Cerebellar nuclear complex (tissue), 1 donor: ENCODE measurements at regions not wholly inside any gene's neighbourhood (a gene's known extent, or its start where the extent isn't known, plus 50 kb on each side); places are given as distances from the start of the nearest gene placed in this dataset.
"Not testable (repeated sequence)": the region's sequence is repeated elsewhere in the genome, so short reads cannot be mapped to it uniquely, and the experiment has no call there.

Experiments used
- DNase-seq, 2 experiments: peaks; one replicate each; lab custom pipeline; 2025; lab: John Stamatoyannopoulos, UW

DNA sequence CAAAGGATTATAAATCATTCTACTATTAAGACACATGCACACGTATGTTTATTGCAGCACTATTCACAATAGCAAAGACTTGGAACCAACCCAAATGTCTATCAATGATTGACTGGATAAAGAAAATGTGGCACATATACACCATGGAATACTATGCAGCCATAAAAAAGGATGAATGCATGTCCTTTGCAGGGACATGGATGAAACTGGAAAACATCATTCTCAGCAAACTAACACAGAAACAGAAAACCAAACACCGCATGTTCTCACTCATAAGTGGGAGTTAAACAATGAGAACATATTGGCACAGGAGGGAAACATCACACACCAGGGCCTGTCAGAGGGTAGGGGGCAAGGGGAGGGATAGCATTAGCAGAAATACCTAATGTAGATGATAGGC lies 646.7 kb upstream of the ARRDC3 start:
- DNase-seq: not testable (repeated sequence)

DNA sequence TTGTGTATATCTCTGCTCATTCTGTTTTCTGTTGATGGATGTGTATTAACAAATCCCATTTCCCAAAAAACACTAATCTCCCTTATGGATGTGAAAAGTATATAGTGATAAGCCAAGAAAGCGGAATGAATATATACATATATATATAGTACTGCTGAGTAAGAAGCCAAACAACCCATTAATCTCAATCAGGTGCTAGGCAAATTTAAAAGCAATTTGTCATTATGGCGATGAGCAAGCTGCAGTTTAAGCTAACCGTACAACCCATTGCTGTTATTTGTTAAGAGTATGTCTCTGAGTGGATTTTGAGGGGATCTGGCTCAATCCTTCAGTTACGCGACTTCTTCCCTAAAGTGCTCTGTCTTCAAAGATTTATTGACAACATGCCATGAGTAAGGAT lies 640.4 kb upstream of the ARRDC3 start:
- no peak for DNase-seq

DNA sequence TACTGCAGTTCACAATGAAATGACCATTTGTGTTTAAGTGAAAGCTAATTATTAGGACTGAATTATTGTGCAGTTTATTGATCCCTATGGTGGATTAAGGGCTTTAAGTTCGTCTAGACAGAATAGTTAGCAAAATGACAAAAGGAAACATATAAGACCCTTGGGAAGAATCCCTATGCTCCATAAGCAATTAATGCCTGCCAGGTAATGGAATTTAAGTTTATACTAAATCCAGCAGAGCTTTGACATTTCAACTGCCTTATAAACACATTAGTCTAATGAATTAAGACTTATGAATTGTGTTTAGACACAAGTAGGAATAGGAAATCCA lies 640.0 kb upstream of the ARRDC3 start:
- DNase-seq: no peak

DNA sequence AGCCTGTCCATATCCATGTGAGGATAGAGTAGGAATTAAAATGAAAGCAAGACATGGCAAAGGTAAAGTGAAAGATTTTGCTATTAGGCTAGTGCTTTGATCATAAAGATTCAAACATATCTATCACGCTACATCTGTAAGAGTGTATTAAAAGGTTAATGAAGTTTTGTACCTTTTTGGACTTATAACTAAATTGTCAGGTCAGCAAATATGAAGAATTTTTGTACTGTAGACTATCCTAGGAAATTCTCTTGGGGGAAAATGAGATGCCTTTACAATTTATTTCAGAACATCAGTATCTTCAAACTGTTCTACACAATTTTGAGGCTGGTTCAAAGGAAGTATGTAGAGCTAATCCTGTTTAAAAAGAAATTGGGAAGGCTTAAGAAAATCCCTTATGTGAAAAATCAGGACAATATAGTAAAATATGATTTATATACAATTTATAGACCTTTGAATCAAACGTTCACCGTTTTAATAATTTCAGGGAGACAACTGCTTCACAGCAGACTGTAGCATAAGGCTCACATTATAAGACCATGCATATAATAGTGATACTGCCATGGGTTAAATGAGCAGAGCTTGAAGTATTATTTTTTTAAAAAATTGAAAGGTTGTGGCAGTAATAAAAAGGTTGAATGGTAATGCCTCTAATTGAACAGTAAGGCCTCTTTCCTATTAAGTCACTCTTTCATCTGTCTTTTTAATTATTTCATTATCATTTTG lies 639.5 kb upstream of the ARRDC3 start:
- no peak for DNase-seq

DNA sequence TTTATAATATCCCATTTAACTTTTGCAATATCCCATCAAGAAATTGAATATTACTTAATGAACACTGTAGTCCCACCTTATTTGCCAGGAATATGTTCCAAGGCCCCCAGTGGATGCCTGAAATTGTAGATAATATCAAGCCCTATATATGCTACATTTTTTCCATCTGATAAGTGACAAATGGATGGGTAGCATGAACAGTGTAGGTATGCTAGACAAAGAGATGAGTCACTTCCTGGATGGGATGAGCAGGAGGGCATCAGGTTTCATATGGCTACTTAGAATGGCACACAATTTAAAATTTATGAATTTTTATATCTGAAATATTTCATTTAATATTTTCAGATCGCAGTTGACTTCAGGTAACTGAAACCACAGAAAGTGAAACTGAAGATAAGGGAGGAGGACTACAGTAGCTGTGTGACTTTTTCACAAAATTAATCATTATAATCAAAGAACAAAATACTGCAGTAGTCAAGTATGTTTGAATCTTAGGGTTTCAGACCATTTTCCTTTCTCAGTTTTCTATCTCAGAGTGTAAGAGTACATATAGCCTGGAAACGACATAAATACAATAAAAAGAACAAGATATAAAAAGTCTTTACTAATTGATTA lies 636.4 kb upstream of the ARRDC3 start:
- DNase-seq: no peak

DNA sequence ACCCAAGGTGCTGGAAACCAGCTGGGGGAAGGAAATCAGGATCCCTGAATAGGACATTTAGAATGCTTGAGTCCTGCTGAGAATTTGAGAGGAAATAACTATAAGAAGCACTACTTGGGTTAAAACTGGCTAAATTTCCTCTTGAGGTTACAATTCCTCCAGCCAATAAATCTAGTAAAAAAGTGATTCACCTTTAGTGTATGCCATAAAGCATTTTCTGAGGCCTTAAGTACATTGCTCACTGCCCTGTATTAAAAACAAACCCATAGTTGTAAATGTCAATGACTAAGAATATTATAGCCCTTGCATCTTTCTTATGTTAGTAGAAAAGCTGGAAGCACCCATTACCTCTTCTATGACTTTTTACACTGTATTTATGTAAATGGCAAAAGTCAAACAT lies 634.7 kb upstream of the ARRDC3 start:
- no peak for DNase-seq

DNA sequence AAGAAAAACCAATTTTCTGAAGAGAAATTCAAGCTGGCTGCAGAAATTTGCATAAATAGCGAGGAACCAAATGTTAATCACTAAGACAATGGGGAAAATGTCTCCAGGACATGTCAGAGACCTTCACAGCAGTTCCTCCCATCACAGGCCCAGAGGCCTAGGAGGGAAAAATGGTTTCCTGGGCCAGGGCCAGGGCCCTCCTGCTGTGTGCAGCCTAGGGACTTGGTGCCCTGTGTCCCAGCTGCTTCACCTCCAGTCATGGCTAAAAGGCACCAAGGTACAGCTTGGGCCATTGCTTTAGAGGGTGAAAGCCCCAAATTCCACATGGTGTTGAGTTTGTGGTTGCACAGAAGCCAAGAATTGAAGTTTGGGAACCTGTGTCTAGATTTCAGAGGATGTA lies 628.7 kb upstream of the ARRDC3 start:
- not testable (repeated sequence) for DNase-seq

DNA sequence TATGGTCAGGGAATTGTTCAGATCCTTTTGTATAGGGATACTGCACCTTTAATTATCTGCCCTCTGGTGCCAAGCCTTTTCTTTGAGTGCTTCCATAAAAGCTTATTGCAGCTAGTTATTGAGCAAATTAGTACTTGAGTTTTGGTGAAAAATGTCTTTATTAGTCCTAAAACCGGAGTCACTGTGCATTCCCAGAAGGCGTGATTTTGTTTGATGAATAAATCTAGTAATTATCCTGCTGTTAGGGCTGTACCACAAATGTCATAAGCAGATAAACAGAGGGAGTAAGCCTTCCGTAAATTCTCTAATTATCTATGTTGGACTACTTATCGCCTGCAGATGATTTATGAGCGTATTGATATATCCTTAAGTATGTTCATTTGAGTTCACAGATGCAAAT lies 620.7 kb upstream of the ARRDC3 start:
- no peak for DNase-seq

DNA sequence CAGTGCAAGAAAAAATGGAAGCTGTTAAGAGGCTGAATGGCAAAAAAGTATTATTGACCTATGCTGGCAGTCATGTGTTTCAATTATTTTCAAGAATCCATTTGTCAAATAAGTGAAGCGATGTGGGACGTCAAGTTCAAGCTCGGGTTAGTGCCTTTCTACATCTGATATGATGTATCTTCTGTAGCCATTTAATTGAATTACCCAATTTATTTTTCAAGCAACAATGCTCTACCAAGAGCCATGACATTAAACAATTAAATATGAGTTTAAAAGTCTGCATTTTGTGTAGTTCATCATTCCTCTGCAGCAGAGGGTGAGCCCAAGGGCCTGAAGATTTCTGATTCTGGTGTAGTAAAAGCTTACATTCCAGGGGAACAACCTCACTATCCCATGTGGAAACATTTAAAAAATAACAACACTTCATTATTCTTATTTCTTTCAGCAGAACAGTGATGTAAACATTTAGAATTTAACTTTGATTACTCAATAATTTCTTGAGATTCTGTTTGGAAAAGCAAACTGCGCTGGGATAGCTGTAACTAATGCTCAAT lies 619.7 kb upstream of the ARRDC3 start:
- no peak for DNase-seq

DNA sequence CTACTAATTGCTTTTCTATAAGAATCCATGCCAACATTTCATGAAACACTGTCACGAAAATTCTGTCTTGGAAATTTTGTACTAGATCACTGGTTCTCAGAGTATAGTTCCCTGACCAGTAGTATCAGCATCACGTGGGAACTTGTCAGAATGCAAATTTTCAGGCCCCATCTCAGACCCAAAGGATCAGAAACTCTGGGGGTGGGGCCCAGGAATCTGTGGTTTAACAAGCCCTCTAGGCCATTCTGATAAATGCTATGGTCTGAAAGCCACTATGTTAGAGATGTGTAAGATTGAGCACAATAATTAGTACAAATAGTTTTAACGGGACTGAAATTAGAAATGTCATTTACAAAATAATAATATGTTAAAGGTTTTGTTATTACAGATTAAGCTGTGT lies 615.7 kb upstream of the ARRDC3 start:
- DNase-seq: no peak

DNA sequence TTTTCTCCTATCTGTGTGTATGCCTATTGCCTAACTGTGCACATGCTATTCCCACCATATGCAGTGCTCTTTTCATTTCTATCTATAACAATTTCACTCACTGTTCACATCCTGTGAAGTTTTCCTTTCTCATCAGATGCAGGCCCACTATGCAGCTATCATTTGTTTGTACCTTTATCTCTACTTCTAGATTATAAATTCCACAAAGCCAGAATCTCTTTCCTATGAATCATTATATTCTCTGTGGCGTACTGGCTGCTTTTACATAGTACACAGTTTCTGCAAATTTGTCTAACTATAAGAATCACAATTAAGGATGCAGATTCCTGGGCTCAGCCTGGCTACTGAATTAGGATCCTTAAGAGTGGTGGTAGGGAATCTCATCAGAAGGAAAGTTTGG lies 600.8 kb upstream of the ARRDC3 start:
- no peak for DNase-seq

DNA sequence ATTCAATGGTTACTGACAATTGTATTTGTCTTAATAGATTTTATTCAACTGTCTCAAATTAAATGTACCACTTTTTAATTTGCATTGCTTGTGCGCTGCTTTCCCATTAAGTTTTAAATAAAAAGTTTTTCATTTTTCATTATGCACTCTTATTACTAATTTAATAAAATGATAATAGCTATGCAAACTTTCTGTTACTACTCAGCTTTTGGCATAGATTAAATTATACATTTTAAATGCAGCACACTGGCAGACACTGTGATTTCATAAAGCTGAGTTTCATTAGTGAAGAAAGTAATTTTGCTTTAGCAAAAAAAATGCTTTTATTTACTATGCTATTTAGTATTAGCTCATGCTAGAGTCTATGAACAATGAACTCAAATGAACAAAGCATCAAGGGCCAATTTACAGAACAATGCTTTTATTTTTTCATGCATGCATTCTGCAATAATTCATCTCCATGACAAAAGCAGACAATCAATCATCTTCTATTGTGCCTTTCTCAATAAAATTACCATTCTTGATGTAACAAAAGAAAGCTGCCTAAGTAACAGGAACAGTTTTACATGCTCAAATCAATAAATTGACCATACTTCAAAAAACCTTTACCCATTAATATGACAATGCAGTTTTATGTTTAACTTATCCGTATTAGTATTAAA lies 595.2 kb upstream of the ARRDC3 start:
- DNase-seq: no peak

DNA sequence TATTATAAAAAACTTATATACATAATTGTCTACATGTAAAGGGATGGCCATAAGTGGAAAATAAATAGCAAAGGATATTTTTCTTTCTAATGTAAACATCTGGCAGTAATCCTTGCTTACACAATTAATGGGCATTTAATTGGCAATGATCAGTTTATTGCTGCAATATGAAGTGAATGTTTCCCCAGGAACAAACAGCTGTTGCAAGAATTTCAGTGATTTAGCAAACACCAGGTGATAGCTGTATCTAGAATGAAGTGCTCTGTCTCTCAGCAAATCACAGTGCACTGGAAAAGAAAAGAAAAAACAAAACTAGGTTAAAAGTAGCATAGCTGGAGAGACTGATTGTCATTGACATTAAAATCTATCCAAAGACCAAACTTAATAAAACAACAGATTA lies 594.5 kb upstream of the ARRDC3 start:
- DNase-seq: no peak

DNA sequence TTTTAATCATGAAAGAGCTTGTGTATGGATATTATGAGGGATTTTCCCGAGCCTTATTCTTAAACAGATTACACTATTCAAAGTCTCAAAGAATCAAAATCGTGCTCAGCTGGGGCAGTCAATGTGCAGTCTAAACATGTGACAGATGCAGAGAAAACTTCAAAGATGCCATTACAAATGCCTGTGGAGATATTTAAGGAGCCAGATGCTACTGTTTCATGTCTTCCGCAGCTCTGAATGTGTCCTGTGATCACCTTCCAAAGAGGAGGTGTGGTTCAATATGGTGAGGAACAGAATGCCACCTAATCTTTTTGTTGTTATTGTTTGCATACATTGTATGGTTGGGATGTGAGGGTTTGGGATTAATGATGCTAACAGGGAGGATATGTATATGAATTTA lies 593.3 kb upstream of the ARRDC3 start:
- no peak for DNase-seq

DNA sequence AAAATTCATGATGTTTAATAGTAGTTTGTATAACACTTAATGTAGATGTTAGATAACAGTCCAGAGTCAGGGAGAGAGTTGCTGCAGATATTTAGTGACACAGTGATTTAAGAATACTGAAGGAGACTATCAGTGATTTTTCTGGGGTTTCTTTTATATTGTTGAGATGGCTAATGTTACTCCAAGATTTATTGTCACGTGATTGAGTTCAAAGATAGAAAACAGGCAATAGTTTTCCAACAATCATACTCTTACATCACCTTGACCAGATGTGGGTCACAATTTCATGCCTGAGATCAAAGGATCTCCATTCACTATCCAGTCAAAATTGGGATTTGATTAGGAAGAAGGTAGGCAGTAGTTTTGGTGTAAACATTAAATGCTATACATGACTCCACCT lies 580.0 kb upstream of the ARRDC3 start:
- DNase-seq: no peak

DNA sequence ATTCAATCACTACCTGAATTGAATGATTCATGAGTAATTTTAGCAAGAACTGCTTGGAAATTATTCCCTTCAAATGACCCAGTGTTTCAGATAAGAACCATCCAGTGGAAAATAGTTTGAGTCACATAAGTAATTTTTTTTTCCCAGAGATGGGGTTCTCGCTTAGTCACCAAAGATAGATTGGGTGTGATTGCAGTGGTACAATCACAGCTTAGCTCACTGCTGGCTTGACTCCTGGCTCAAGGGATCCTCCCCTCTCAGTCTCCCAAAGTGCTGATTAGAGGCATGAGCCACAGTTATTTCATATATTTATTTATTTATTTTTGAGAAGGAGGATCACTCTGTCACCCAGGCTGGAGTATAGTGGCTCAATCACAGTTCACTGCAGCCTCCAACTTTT lies 574.5 kb upstream of the ARRDC3 start:
- DNase-seq: no peak

DNA sequence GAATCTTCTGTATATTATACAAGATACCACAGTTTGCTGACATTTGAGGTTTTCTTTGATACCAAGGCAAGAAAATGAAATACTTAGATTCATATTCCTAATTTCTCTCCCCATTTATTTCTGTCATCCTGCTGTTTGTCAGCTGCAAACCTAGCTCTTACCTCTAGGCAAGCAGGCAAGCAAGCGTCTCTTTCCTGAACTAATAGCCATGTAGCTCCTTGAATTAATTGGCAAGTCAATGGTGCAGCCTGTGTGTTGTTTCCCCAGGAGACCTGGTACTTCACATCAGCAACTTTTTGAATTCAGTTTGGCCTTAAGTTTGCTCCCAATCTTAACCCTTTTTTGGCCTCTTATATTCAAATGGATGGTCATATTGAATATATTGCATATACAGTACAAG lies 573.6 kb upstream of the ARRDC3 start:
- DNase-seq: no peak

DNA sequence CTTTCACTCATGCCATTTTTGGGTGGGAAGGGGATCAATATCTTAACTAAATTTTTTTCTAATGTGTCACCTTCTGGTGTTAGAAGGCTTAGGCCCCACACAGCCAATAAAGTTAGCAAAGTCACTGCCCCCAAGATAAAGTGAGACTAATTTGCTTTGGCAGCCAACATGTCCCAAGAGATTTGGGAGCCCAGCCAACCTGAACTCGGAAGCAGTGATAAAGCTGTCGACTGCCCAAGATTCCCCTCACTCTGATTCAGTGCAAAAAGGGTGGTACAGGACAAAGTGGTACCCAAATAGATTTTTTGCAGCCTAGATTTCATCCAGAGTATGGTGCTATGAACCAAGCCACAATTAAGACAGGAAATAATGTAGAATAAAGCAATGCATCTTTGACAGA lies 572.5 kb upstream of the ARRDC3 start:
- DNase-seq: no peak

DNA sequence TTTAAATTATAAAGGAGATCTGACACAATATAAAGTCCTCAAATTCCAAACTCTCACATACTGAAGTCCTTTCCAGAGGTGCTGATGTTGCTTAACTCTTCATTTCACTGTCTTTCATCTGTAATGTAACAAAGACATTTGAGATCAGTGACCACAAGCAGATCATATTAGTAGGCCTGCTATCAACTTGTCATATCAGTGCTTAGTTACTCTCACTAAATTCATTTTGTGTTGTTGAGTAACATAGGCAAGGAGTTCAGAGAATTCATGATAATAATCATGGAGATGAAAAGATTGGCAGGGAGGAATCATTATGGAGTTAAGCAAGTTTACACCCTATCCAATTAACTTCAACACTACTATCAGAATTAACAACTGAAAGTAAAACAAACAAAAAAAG lies 571.0 kb upstream of the ARRDC3 start:
- DNase-seq: no peak

DNA sequence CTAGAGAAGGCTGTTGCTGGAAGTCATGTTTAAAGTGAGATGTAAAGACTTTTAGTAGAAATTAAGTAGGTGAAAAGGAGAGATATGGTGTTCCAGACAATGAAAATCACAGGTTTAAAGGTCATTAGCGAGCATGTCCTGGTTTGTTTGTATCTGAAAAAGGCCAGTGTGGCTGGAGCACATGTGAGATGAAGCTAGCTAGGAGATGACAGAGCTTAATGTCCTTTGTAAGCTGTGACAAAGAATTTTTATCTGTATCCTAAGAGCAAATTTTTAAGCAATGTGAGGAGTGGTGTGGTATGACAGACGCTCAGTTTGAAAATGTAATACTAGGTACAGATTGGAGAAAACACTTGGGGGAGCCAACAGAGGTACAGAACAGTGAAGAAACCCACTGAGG lies 567.2 kb upstream of the ARRDC3 start:
- DNase-seq: no peak

DNA sequence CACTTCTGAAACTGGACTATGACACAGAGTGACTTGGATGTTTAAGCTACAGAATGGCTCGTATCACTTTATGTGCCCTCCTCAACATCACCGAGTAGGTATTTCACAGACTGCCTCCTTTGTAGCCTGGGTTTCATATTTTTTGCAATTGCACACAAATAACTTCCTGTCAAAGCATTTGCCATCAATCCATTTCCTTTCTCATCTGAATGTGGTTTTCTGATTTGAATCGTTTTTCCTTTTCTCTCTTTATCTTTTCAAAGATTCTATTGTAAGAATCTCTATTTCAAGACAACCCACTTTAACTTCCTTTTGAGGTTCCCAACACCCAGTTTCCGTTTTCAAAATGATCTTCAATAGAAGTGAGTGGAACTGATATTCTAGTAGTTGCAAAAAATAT lies 563.8 kb upstream of the ARRDC3 start:
- no peak for DNase-seq

DNA sequence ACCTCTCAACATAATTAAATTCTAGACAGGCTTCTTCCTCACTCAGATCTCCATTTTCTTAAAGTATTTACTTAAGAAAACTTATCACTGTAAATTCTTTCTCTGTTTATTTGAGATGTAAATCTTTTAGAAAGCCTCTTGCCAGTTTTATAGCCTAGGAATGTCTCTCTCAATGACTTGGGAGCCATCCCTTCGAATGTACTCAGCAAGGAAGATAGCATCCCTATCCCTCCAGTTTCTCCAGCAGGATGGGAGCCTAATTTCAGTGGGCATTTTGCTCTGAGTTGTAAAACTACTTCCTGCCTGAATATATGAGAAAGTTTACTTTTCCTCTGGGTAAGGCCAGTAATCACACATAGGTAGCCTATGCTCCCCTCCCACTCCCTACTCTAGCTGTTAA lies 558.5 kb upstream of the ARRDC3 start:
- no peak for DNase-seq

DNA sequence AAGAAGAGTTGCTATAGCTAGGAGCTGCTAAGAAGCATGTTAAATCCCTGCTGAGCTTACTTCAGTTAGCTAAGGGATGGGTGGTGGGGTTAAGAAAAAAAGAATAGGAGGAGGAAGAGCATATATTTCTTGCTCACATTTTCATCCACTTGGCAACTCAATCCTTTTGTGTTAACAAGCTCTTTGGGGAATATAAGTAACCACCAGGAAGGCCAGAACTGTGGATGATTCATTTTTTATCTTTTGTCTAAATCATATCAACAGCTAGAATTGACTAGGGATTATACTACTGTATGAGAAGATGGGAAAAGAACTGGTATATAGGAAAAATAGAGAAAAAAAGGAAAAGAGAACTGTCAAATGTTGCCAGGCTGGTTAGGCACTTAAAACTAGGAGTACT lies 555.3 kb upstream of the ARRDC3 start:
- no peak for DNase-seq

DNA sequence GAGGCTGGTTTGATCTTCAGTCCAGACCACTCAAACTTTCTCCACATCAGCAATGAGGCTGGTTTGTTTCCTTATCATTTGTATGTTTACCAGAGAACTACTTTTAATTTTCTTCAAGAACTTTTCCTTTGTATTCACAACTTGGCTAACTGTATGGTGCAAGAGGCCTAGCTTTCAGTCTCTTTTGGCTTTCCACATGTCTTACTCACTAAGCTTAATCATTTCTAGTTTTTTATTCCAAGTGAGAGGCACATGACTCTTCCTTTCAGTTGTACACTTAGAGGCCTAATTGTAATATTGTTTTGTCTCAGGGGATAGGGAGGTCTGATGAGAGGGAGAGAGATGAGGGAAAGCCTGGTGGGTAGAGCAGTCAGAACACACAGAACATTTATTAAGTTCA lies 554.0 kb upstream of the ARRDC3 start:
- DNase-seq: no peak
